H1 (cell line): ENCODE measurements at regions not wholly inside any gene's neighbourhood (a gene's known extent, or its start where the extent isn't known, plus 50 kb on each side); places are given as distances from the start of the nearest gene placed in this dataset.

ENCODE experiments used
- CTCF ChIA-PET: fragments of 300-600 bp; sonication (Branson Sonifier 250); formaldehyde crosslinking; loops from one replicate; lab custom pipeline; 2021; ENCODE audit not compliant: partially characterized antibody; lab: Charles Lee
- POLR2A ChIA-PET: fragments of 300-600 bp; sonication (Branson Sonifier 250); formaldehyde crosslinking; loops from one replicate; lab custom pipeline; 2021; ENCODE audit warnings: inconsistent platforms; ENCODE audit not compliant: partially characterized antibody; lab: Charles Lee
- DNase-seq, 2 experiments: peaks; one replicate each; pipeline versions ENCODE4 v3.0.0 to v3.0.0-alpha.2; 2010 to 2022; ENCODE audit warnings: low spot score in 2 of 2, low read depth in 1 of 2, mixed read lengths in 1 of 2
- FAIRE-seq: peaks from 2 replicates; lab custom pipeline; 2011; peaks lifted over from hg19 to GRCh38; lab: Jason Lieb, UNC
- H2AFZ ChIP-seq: 2 replicates; pipeline ENCODE4 v1.8.1; 2012; ENCODE audit warnings: low read length, inconsistent platforms
- H2AK5ac ChIP-seq: 2 replicates; pipeline ENCODE4 v1.6.1; 2013; ENCODE audit warnings: low read depth, low read length
- H2BK120ac ChIP-seq: replicated peaks from 2 replicates; pipeline ENCODE3; 2013; ENCODE audit warnings: low read depth, low read length, inconsistent platforms
- H2BK12ac ChIP-seq: 2 replicates; pipeline ENCODE4 v1.6.1; 2013; ENCODE audit warnings: low read depth, low read length
- H2BK15ac ChIP-seq: 2 replicates; pipeline ENCODE4 v1.6.1; 2013; ENCODE audit warnings: low read length
- H2BK20ac ChIP-seq: 2 replicates; pipeline ENCODE4 v1.6.1; 2013; ENCODE audit warnings: low read length
- H2BK5ac ChIP-seq: 2 replicates; pipeline ENCODE4 v1.6.1; 2013; ENCODE audit warnings: low read depth, low read length
- H3K14ac ChIP-seq: 2 replicates; pipeline ENCODE4 v1.6.1; 2013; ENCODE audit warnings: inconsistent platforms; ENCODE audit not compliant: insufficient read length
- H3K18ac ChIP-seq: 2 replicates; pipeline ENCODE4 v1.6.1; 2013; ENCODE audit warnings: low read length; ENCODE audit errors: extremely low read depth
- H3K23ac ChIP-seq: 2 replicates; pipeline ENCODE4 v1.6.1; 2013; ENCODE audit warnings: inconsistent platforms; ENCODE audit not compliant: insufficient read length
- H3K23me2 ChIP-seq: 2 replicates; pipeline ENCODE4 v1.6.1; 2013; ENCODE audit warnings: low read depth, low read length
- H3K27ac ChIP-seq: 2 replicates; pipeline ENCODE4 v1.6.1; 2011; ENCODE audit warnings: low read depth, low read length, inconsistent platforms
- H3K27me3 ChIP-seq, 4 experiments: replicated peaks in 1 of 4; 1 replicate in 1 of 4; 2 replicates in 3 of 4; pipeline versions ENCODE4 v1.6.1 to v1.8.1; 2011 to 2013; ENCODE audit warnings: low read length in 3 of 4, mild to moderate bottlenecking in 3 of 4, inconsistent platforms in 2 of 4, mixed read lengths in 2 of 4, moderate library complexity in 1 of 4; ENCODE audit not compliant: control insufficient read depth in 3 of 4, insufficient read depth in 3 of 4; ENCODE audit errors: extremely low read depth in 1 of 4
- H3K36me3 ChIP-seq, 4 experiments: 2 replicates each; pipeline versions ENCODE4 v1.6.1 to v1.8.1; 2011 to 2013; ENCODE audit warnings: mild to moderate bottlenecking in 4 of 4, low read length in 3 of 4, moderate library complexity in 2 of 4, control low read depth in 1 of 4, inconsistent platforms in 1 of 4; ENCODE audit not compliant: insufficient read depth in 4 of 4, control insufficient read depth in 2 of 4
- H3K4ac ChIP-seq: replicated peaks from 2 replicates; pipeline ENCODE3; 2013; ENCODE audit warnings: low read length, low read depth, mixed read lengths, inconsistent platforms; ENCODE audit not compliant: insufficient read length
- H3K4me1 ChIP-seq, 4 experiments: replicated peaks in 1 of 4; 1 replicate in 1 of 4; 2 replicates in 3 of 4; pipeline versions ENCODE4 v1.6.1 to v1.8.1; 2011 to 2013; ENCODE audit warnings: low read length in 3 of 4, inconsistent platforms in 2 of 4, mixed read lengths in 1 of 4; ENCODE audit not compliant: insufficient read depth in 4 of 4, control insufficient read depth in 3 of 4
- H3K4me2 ChIP-seq, 2 experiments: 2 replicates each; pipeline versions ENCODE4 v1.6.1 to v1.8.1; 2011 to 2013; ENCODE audit warnings: low read depth in 2 of 2, low read length in 2 of 2, control low read depth in 1 of 2, inconsistent platforms in 1 of 2, mild to moderate bottlenecking in 1 of 2; ENCODE audit not compliant: insufficient read depth in 1 of 2
- H3K4me3 ChIP-seq, 4 experiments: fragments of 200-600, 300-600 bp in 1 of 4; sonication (generic), shearing (Covaris generic), sonication (Bioruptor Twin) in 1 of 4; 2 replicates each; pipeline versions ENCODE4 v1.5.1 to v1.8.1; 2011 to 2016; ENCODE audit warnings: low read length in 4 of 4, low read depth in 3 of 4, control low read depth in 2 of 4, inconsistent platforms in 2 of 4, mild to moderate bottlenecking in 2 of 4, mixed read lengths in 1 of 4, moderate library complexity in 1 of 4; ENCODE audit not compliant: insufficient read depth in 2 of 4; ENCODE audit errors: extremely low read depth in 1 of 4
- H3K56ac ChIP-seq: replicated peaks from 2 replicates; pipeline ENCODE3; 2013; ENCODE audit warnings: low read depth, mild to moderate bottlenecking, mixed read lengths, low read length, inconsistent platforms; ENCODE audit not compliant: insufficient read length
- H3K79me1 ChIP-seq: 2 replicates; pipeline ENCODE4 v1.6.1; 2013; ENCODE audit warnings: low read depth, low read length, control low read depth
- H3K79me2 ChIP-seq, 2 experiments: 2 replicates each; pipeline versions ENCODE4 v1.6.1 to v1.8.1; 2012 to 2013; ENCODE audit warnings: low read length in 2 of 2, mild to moderate bottlenecking in 2 of 2, inconsistent platforms in 1 of 2; ENCODE audit not compliant: insufficient read depth in 2 of 2, control insufficient read depth in 1 of 2
- H3K9ac ChIP-seq, 4 experiments: replicated peaks in 1 of 4; 1 replicate in 1 of 4; 2 replicates in 3 of 4; pipeline versions ENCODE4 v1.6.1 to v1.8.1; 2011 to 2013; ENCODE audit warnings: low read depth in 3 of 4, low read length in 3 of 4, control low read depth in 2 of 4, mild to moderate bottlenecking in 2 of 4, moderate library complexity in 2 of 4, inconsistent platforms in 1 of 4; ENCODE audit errors: extremely low read depth in 1 of 4
- H3K9me3 ChIP-seq, 2 experiments: 2 replicates each; pipeline versions ENCODE4 v1.6.1 to v1.8.1; 2012 to 2013; ENCODE audit warnings: mild to moderate bottlenecking in 2 of 2, moderate library complexity in 2 of 2, control low read depth in 1 of 2, inconsistent platforms in 1 of 2, low read depth in 1 of 2, low read length in 1 of 2, mixed read lengths in 1 of 2; ENCODE audit not compliant: insufficient read depth in 2 of 2
- H4K20me1 ChIP-seq, 2 experiments: replicated peaks in 1 of 2; 2 replicates each; pipeline versions ENCODE3 to v1.8.1; 2011 to 2013; ENCODE audit warnings: inconsistent platforms in 2 of 2, low read length in 2 of 2, mild to moderate bottlenecking in 1 of 2; ENCODE audit not compliant: insufficient read depth in 2 of 2, control insufficient read depth in 1 of 2
- H4K5ac ChIP-seq: 2 replicates; pipeline ENCODE4 v1.6.1; 2013; ENCODE audit warnings: low read length, low read depth, mixed read lengths, inconsistent platforms; ENCODE audit not compliant: insufficient read length
- H4K8ac ChIP-seq: 2 replicates; pipeline ENCODE4 v1.8.0; 2013; ENCODE audit warnings: mild to moderate bottlenecking, moderate library complexity, low read length, inconsistent platforms; ENCODE audit not compliant: insufficient read depth; ENCODE audit errors: extremely low read depth
- H4K91ac ChIP-seq: replicated peaks from 2 replicates; pipeline ENCODE3; 2013; ENCODE audit warnings: low read length, mixed read lengths, inconsistent platforms; ENCODE audit not compliant: insufficient read length
- EZH2 ChIP-seq: fragments of 200-600 bp; sonication (generic); IDR thresholded peaks from 2 replicates; pipeline ENCODE4 v1.7.1; 2012; ENCODE audit warnings: low read depth, mild to moderate bottlenecking, moderate library complexity, low read length, inconsistent platforms; ENCODE audit not compliant: severe bottlenecking
- FOSL1 ChIP-seq: IDR thresholded peaks from 2 replicates; pipeline ENCODE4 v1.6.1; 2011; ENCODE audit warnings: mild to moderate bottlenecking, low read depth, low read length, moderate library complexity; ENCODE audit not compliant: insufficient read depth
- HDAC6 ChIP-seq: IDR thresholded peaks from one replicate; pipeline ENCODE4 v1.7.1; 2012; ENCODE audit warnings: low read depth, mild to moderate bottlenecking, inconsistent platforms, low read length, moderate library complexity
- JUN ChIP-seq: IDR thresholded peaks from 2 replicates; pipeline ENCODE4 v1.6.1; 2011; ENCODE audit warnings: low read depth, mild to moderate bottlenecking, improper control_type of control experiment, low read length
- MAFK ChIP-seq: IDR thresholded peaks from 2 replicates; pipeline ENCODE4 v1.6.1; 2012; ENCODE audit warnings: low read depth, mild to moderate bottlenecking, improper control_type of control experiment, low read length
- MAX ChIP-seq: IDR thresholded peaks from 2 replicates; pipeline ENCODE4 v1.6.1; 2012; ENCODE audit warnings: inconsistent platforms
- NANOG ChIP-seq: IDR thresholded peaks from 2 replicates; pipeline ENCODE4 v1.6.1; 2011; ENCODE audit warnings: low read length, low read depth, mild to moderate bottlenecking, inconsistent platforms; ENCODE audit not compliant: insufficient read depth, poor library complexity, severe bottlenecking
- NRF1 ChIP-seq: IDR thresholded peaks from 2 replicates; pipeline ENCODE4 v1.6.1; 2011; ENCODE audit warnings: mild to moderate bottlenecking, low read depth, low read length, improper control_type of control experiment
- PHF8 ChIP-seq: fragments of 200-600 bp; sonication (generic); conservative IDR thresholded peaks from 2 replicates; pipeline ENCODE4 v1.7.1; 2012; ENCODE audit warnings: low read depth, mild to moderate bottlenecking, inconsistent platforms, low read length, moderate library complexity
- POU5F1 ChIP-seq: IDR thresholded peaks from 2 replicates; pipeline ENCODE4 v1.6.1; 2011; ENCODE audit warnings: low read depth, mild to moderate bottlenecking, low read length, moderate library complexity
- RFX5 ChIP-seq: IDR thresholded peaks from 2 replicates; pipeline ENCODE4 v1.6.1; 2011; ENCODE audit warnings: low read depth, low read length, improper control_type of control experiment, borderline replicate concordance
- SIRT6 ChIP-seq: IDR thresholded peaks from one replicate; pipeline ENCODE4 v1.7.1; 2012; ENCODE audit warnings: low read length, inconsistent platforms
- SRF ChIP-seq: IDR thresholded peaks from 2 replicates; pipeline ENCODE4 v1.6.1; 2011; ENCODE audit warnings: mild to moderate bottlenecking, low read depth, low read length, moderate library complexity
- TBP ChIP-seq: IDR thresholded peaks from 2 replicates; pipeline ENCODE4 v1.6.1; 2011; ENCODE audit warnings: low read depth, low read length, improper control_type of control experiment
- USF2 ChIP-seq: IDR thresholded peaks from 2 replicates; pipeline ENCODE4 v1.6.1; 2011; ENCODE audit warnings: low read length, improper control_type of control experiment
- WGBS, 2 experiments: shearing (Covaris generic) in 1 of 2; methylation state at CpG; one replicate each; pipeline versions ENCODE4 v1.1.6 to v1.1.7; 2013 to 2015; ENCODE audit warnings: low lambda C conversion rate in 2 of 2, mixed read lengths in 2 of 2, inconsistent platforms in 1 of 2, low coverage in 1 of 2, missing lambda C conversion rate in 1 of 2; ENCODE audit not compliant: insufficient replicate concordance in 2 of 2, insufficient coverage in 1 of 2, insufficient read length in 1 of 2; ENCODE audit errors: extremely low coverage in 1 of 2, missing lambda C conversion rate in 1 of 2; 5-methylcytosine and 5-hydroxymethylcytosine counted together

GRCh38 chr4:53674903-53675302 is 83.6 kb upstream of the LNX1 start:
- DNase-seq (no peak), FAIRE-seq (no peak)
- Histone ChIP-seq H3K36me3 (no peaks in the 10 kb centered on the region), H3K9me3 (no peaks in the 10 kb centered on the region), H3K14ac (no peak overlapping the region), H3K18ac (no peak overlapping the region), H3K9ac (no peak overlapping the region), H3K4me2 (no peak overlapping the region), H3K4me3 (no peak overlapping the region), H4K8ac (no peak overlapping the region), H2BK12ac (no peak overlapping the region), H3K27me3 (no peaks in the 10 kb centered on the region), H4K20me1 (no peaks in the 10 kb centered on the region), H3K23me2 (no peaks in the 10 kb centered on the region), H3K4me1 (no peaks in the 10 kb centered on the region), H2AK5ac (no peak overlapping the region), H2BK20ac (no peak overlapping the region), H3K23ac (no peak overlapping the region), H3K79me2 (no peaks in the 10 kb centered on the region), H4K91ac (no peak overlapping the region), H2AFZ (no peak overlapping the region), H3K4ac (no peak overlapping the region), H2BK15ac (no peak overlapping the region), H4K5ac (no peak overlapping the region), H2BK120ac (no peak overlapping the region), H2BK5ac (no peak overlapping the region), H3K79me1 (no peaks in the 10 kb centered on the region), H3K27ac (no peak overlapping the region), H3K56ac (no peak overlapping the region)
- ChIA-PET POLR2A (no interaction called here), CTCF (no interaction called here)
- 92% methylated on average over 5 of the region's 5 CpGs; no CpG with 5 or more reads in 1 of the 2 experiments for WGBS, 2 experiments
- TF ChIP-seq NRF1 (no peak), RFX5 (no peak), EZH2 (no peak), TBP (no peak), JUN (no peak), HDAC6 (no peak), PHF8 (no peak), POU5F1 (no peak), MAX (no peak), MAFK (no peak), SIRT6 (no peak), NANOG (no peak), FOSL1 (no peak), USF2 (no peak), SRF (no peak)
